Prostate gland (tissue), 2 donors: ENCODE measurements at regions not wholly inside any gene's neighbourhood (a gene's known extent, or its start where the extent isn't known, plus 50 kb on each side); places are given as distances from the start of the nearest gene placed in this dataset.
"Not testable (repeated sequence)": the region's sequence is repeated elsewhere in the genome, so short reads cannot be mapped to it uniquely, and the experiment has no call there.

ENCODE experiments used
- POLR2A ChIP-seq: fragments of 450-650 bp; IDR thresholded peaks from one replicate; pipeline ENCODE4 v1.6.1; 2016; ENCODE audit warnings: antibody characterized with exemption, mild to moderate bottlenecking
- POLR2AphosphoS5 ChIP-seq: sonication (generic); formaldehyde crosslinking; IDR thresholded peaks from one replicate; pipeline ENCODE4 v1.6.1; 2017; ENCODE audit warnings: antibody characterized with exemption
- TF ChIP-seq, protein P1 (sequence below), 4 experiments: fragments of 200-600 bp in 2 of 4; fragments of 450-650 bp in 2 of 4; sonication (generic) in 2 of 4; IDR thresholded peaks; 1 replicate in 3 of 4; 2 replicates in 1 of 4; pipeline ENCODE4 v1.5.1; 2016 to 2019; ENCODE audit warnings: antibody characterized with exemption in 4 of 4, mild to moderate bottlenecking in 2 of 4, moderate library complexity in 2 of 4

DNA sequence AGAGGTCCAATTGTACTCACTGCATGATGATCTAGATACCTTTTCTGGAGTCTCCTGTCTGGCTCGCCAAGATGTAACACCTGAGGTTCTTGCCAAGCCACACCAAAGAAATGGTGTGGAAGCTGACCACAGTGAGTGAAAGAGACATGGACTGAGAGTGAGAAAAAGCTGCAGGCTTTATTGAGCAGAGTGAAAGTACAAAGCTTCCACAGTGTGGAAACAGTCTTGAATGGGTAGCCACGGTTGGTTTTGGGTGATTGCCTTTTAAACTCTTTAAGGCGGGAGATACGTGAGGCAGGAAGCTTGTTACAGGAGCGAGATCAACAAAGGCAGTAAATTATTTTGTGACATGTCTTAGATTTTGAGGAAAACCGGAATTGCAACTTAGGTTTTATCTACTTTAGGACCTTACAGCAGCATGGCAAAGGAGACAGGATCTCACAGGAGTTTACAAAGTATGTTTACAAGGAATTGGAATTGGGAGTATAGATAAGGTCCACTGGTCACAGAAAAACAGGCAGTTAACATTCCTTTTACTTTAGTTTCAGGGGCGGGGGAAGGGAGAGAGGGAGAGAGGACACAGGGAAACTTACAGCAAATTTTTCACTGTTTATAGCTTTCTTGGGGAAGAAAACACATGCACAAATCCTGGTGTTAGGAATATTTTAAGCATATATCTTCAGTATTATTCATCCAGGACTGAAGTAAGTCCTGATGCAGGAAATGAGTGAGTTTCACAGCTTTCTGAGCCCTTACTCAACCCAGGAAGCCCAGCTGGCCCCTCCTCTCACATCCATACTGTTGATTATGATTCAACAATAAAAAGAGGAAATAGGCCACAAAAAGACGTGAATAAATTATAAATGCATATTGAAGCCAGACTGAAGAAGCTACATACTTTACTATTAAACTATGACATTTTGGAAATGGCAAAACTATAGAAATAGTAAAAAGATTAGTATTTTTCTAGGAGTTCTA lies 257.6 kb upstream of the MBL2 start:
- TF ChIP-seq POLR2A, POLR2AphosphoS5: not testable (repeated sequence)
- TF ChIP-seq, protein P1, sequence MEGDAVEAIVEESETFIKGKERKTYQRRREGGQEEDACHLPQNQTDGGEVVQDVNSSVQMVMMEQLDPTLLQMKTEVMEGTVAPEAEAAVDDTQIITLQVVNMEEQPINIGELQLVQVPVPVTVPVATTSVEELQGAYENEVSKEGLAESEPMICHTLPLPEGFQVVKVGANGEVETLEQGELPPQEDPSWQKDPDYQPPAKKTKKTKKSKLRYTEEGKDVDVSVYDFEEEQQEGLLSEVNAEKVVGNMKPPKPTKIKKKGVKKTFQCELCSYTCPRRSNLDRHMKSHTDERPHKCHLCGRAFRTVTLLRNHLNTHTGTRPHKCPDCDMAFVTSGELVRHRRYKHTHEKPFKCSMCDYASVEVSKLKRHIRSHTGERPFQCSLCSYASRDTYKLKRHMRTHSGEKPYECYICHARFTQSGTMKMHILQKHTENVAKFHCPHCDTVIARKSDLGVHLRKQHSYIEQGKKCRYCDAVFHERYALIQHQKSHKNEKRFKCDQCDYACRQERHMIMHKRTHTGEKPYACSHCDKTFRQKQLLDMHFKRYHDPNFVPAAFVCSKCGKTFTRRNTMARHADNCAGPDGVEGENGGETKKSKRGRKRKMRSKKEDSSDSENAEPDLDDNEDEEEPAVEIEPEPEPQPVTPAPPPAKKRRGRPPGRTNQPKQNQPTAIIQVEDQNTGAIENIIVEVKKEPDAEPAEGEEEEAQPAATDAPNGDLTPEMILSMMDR (IDR thresholded peaks at IDR 0.05), result not testable (repeated sequence)
